MCF 10A (cell line): ENCODE measurements at regions not wholly inside any gene's neighbourhood (a gene's known extent, or its start where the extent isn't known, plus 50 kb on each side); places are given as distances from the start of the nearest gene placed in this dataset.

Experiments used
- BruUV-seq: library from RNA; stranded (reverse); fragments of 400-500 nt; replicated peaks from 2 replicates; lab custom pipeline; 2021; lab: Mats Ljungman, UMichigan
- CTCF ChIA-PET: fragments of 300-600 bp; sonication (Branson Sonifier 250); formaldehyde crosslinking; extraction: SDS; loops from one replicate; lab custom pipeline; 2021; ENCODE audit warnings: antibody characterized with exemption, inconsistent platforms; lab: Yijun Ruan, JAX
- POLR2A ChIA-PET: fragments of 300-600, 350-650 bp; sonication (Branson Sonifier 250); formaldehyde crosslinking; extraction: SDS; loops from one replicate; lab custom pipeline; 2020; ENCODE audit warnings: antibody characterized with exemption, inconsistent platforms; lab: Yijun Ruan, JAX
- DNase-seq: peaks from one replicate; pipeline ENCODE4 v3.0.0-alpha.2; 2018; ENCODE audit not compliant: unreplicated experiment
- H3K27ac Mint-ChIP-seq: one replicate; pipeline ENCODE4 v1.8.0; 2022; ENCODE audit warnings: mild to moderate bottlenecking, low read depth, mixed read lengths; ENCODE audit not compliant: unreplicated experiment
- H3K27me3 Mint-ChIP-seq: one replicate; pipeline ENCODE4 v1.8.0; 2022; ENCODE audit warnings: mixed read lengths; ENCODE audit not compliant: insufficient read depth, unreplicated experiment
- H3K36me3 Mint-ChIP-seq: one replicate; pipeline ENCODE4 v1.8.0; 2022; ENCODE audit warnings: mild to moderate bottlenecking, moderate library complexity, mixed read lengths; ENCODE audit not compliant: insufficient read depth, unreplicated experiment
- H3K4me1 Mint-ChIP-seq: one replicate; pipeline ENCODE4 v1.8.0; 2022; ENCODE audit warnings: mixed read lengths; ENCODE audit not compliant: insufficient read depth, unreplicated experiment
- H3K4me3 Mint-ChIP-seq: one replicate; pipeline ENCODE4 v1.8.0; 2022; ENCODE audit warnings: mild to moderate bottlenecking, moderate library complexity, mixed read lengths; ENCODE audit not compliant: unreplicated experiment
- H3K9me3 Mint-ChIP-seq: one replicate; pipeline ENCODE4 v1.8.0; 2022; ENCODE audit warnings: mixed read lengths; ENCODE audit not compliant: unreplicated experiment
- intact Hi-C: fragments of 100-400 bp; cut with micrococcal nuclease; formaldehyde crosslinking; loops from 2 replicates; pipeline ENCODE4 v1.14.1; 2022
- TF ChIP-seq, protein P1 (sequence below): fragments of 200-600 bp; IDR thresholded peaks from one replicate; pipeline ENCODE4 v1.8.0; 2022; ENCODE audit warnings: antibody characterized with exemption, mild to moderate bottlenecking; ENCODE audit not compliant: unreplicated experiment

DNA sequence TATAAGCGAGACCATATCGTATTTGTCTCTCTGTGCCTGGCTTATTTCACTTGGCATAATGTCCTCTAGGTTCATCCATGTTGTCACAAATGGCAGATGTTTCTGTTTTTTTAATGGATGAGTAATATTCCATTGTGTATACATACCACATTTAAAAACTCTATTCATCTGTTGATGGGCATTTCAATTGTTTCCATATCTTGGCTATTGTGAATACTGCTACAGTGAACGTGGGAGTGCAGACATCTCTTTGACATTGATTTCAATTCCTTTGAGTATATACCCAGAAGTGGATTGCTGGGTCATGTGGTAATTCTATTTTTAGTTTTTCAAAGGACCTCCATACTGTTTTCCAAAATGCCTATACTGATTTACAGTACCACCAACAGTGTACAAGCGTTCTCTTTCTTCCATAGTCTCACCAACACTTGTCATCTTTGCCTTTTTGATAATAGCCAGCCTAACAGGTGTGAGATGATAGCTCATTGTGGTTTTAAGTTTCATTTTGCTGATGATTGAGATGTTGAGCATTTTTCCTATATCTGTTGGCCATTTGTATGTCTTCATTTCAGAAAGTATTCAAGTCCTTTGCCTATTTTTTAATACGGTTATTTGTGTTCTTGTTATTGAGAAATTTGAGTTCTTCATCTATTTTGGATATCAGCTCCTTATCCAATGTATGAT, 194.7 kb upstream of the E2F8 start:
- BruUV-seq = no TSS peak
- H3K36me3 Mint-ChIP-seq = no peaks in the 10 kb centered on the region
- H3K27ac Mint-ChIP-seq = no peak overlapping the region
- CTCF ChIA-PET = no interaction called here
- intact Hi-C loops = loop anchor here (5.0 to 10.0 kb wide), 2 partner anchors 63 to 249 kb away; no protein-coding TSS in a partner anchor
- no peak overlapping the region for H3K4me3 Mint-ChIP-seq
- H3K4me1 Mint-ChIP-seq = peaks cover 33% of the 10 kb centered on the region
- TF ChIP-seq, protein P1, sequence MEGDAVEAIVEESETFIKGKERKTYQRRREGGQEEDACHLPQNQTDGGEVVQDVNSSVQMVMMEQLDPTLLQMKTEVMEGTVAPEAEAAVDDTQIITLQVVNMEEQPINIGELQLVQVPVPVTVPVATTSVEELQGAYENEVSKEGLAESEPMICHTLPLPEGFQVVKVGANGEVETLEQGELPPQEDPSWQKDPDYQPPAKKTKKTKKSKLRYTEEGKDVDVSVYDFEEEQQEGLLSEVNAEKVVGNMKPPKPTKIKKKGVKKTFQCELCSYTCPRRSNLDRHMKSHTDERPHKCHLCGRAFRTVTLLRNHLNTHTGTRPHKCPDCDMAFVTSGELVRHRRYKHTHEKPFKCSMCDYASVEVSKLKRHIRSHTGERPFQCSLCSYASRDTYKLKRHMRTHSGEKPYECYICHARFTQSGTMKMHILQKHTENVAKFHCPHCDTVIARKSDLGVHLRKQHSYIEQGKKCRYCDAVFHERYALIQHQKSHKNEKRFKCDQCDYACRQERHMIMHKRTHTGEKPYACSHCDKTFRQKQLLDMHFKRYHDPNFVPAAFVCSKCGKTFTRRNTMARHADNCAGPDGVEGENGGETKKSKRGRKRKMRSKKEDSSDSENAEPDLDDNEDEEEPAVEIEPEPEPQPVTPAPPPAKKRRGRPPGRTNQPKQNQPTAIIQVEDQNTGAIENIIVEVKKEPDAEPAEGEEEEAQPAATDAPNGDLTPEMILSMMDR = no peak
- H3K9me3 Mint-ChIP-seq = no peaks in the 10 kb centered on the region
- peaks cover 14% of the 10 kb centered on the region for H3K27me3 Mint-ChIP-seq
- POLR2A ChIA-PET = no interaction called here
- no peak for DNase-seq

DNA sequence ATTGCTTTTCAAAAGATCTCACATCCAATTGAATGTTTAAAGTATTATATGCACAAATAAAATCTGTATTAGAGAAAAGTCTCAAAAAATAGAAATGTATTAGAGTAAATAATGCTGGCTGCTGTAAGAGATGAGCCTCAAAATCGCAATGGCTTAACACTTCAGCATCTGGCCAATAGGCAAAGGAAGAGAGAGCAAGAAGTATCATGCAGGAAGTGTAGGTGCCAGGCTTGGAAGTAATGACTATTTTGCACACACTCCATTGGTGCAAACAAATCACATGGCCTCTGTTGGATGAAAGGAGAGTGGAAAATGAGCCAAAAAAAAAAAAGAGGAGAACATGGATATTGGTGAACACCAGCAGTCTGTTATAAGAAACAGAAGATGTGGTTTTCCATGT, 193.0 kb upstream of the E2F8 start:
- intact Hi-C loops = loop anchor here (10.0 kb wide), 1 partner anchor 251 kb away; no protein-coding TSS in a partner anchor
- TF ChIP-seq, protein P1 = no peak
- CTCF ChIA-PET = interaction anchor here (0.7 kb wide), 1 partner anchor 356 kb away, joined by 3 read pairs; no protein-coding TSS in a partner anchor
- Mint-ChIP-seq H3K9me3 (no peaks in the 10 kb centered on the region), H3K27ac (no peak overlapping the region), H3K4me3 (no peak overlapping the region), H3K27me3 (peaks cover 28% of the 10 kb centered on the region), H3K4me1 (peaks cover 28% of the 10 kb centered on the region), H3K36me3 (no peaks in the 10 kb centered on the region)
- DNase-seq = no peak
- POLR2A ChIA-PET = no interaction called here
- no TSS peak for BruUV-seq

DNA sequence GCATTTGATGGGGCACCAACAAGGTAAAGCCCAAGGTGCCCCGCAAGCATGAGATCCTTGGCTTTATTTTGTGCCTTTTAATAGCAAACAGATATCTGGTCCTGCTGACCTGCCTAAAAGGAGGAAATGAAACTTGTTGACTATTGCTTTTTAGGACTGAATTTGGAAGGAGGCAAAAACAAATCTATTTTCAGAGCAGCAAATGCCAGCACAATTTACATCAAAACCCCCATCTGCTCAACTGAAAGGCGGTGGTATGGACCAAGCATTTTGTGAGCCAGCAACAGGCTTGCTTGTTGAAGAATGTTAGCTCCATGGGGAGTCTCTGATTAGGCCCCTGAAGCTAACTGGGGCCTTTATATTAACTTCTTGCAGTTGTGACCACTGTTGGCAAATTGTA, 192.6 kb upstream of the E2F8 start:
- POLR2A ChIA-PET = no interaction called here
- H3K27ac Mint-ChIP-seq = no peak overlapping the region
- TF ChIP-seq, protein P1 = no peak
- H3K4me1 Mint-ChIP-seq = peaks cover 25% of the 10 kb centered on the region
- peaks cover 32% of the 10 kb centered on the region for H3K27me3 Mint-ChIP-seq
- BruUV-seq = no TSS peak
- CTCF ChIA-PET = no interaction called here
- H3K4me3 Mint-ChIP-seq = no peak overlapping the region
- no peak for DNase-seq
- intact Hi-C loops = loop anchor here (10.0 kb wide), 1 partner anchor 251 kb away; no protein-coding TSS in a partner anchor
- no peaks in the 10 kb centered on the region for H3K9me3 Mint-ChIP-seq
- H3K36me3 Mint-ChIP-seq = no peaks in the 10 kb centered on the region

DNA sequence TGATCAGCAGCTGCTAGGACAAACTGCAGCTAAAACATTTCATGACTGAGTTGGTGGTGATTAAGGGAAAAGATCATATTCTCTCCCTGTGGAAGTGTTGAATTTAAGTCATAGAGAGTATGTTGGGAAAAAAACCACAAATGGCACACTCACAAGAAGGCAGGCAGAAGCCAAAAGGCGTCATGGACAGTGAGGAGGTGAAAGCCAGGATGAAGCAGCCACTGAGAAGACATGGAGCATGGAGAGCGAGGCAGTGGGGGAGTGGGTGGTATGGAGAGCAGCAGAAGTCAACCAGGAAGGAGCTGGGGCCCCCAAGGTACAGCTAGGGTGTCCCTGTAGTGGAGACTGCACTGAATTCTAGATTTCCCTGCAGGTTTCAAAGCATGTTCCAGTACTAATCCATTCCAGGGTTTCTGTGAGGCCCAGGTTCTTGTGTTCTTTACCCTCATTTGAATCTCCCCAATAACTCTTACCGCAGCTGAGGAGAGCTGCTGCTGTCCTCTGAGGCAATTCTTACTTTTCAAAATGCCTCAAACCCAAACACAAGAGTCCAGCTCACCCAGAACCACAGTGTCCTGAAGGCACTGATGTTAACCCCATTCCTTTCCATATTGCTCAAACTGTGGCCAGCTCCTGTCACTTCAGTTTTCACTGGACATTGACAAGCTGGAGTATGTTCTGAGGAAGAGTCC, 191.8 kb upstream of the E2F8 start:
- Mint-ChIP-seq H3K4me1 (peaks cover 16% of the 10 kb centered on the region), H3K4me3 (no peak overlapping the region), H3K9me3 (no peaks in the 10 kb centered on the region), H3K27ac (no peak overlapping the region), H3K27me3 (peaks cover 40% of the 10 kb centered on the region), H3K36me3 (no peaks in the 10 kb centered on the region)
- TF ChIP-seq, protein P1 = no peak
- peak; percentile 88 for DNase-seq
- ChIA-PET CTCF (interaction anchor here (0.9 to 1.3 kb wide), 2 partner anchors 29 to 51 kb away, joined by 3 to 4 read pairs; no protein-coding TSS in a partner anchor), POLR2A (interaction anchor here (0.6 to 0.8 kb wide), 2 partner anchors 12 to 104 kb away, joined by 3 read pairs; no protein-coding TSS in a partner anchor)
- intact Hi-C loops = loop anchor here (10.0 kb wide), 1 partner anchor 252 kb away; no protein-coding TSS in a partner anchor
- BruUV-seq = no TSS peak
